B cell (primary cell): ENCODE measurements at regions not wholly inside any gene's neighbourhood (a gene's known extent, or its start where the extent isn't known, plus 50 kb on each side); places are given as distances from the start of the nearest gene placed in this dataset.
"Not testable (repeated sequence)": the region's sequence is repeated elsewhere in the genome, so short reads cannot be mapped to it uniquely, and the experiment has no call there.

Experiments used
- ATAC-seq: fragments of 200-7000 bp; cut with Tn5 transposase; one replicate; pipeline ENCODE4 v1.10.0; 2021; ENCODE audit warnings: low read depth, mild to moderate bottlenecking, moderate number of reproducible peaks, moderate library complexity
- CTCF ChIA-PET: fragments of 350-600 bp; sonication (Branson Sonifier 250); formaldehyde crosslinking; loops from one replicate; lab custom pipeline; 2021; ENCODE audit warnings: antibody characterized with exemption, inconsistent platforms; lab: Charles Lee
- POLR2A ChIA-PET: fragments of 350-600 bp; sonication (Branson Sonifier 250); formaldehyde crosslinking; loops from one replicate; lab custom pipeline; 2021; ENCODE audit warnings: antibody characterized with exemption; lab: Charles Lee
- DNase-seq: peaks from one replicate; pipeline ENCODE4 v3.0.0; 2013
- H2AFZ ChIP-seq: 2 replicates; pipeline ENCODE4 v1.6.1; 2012; ENCODE audit warnings: mild to moderate bottlenecking, low read depth, low read length; ENCODE audit not compliant: insufficient read depth, poor library complexity, severe bottlenecking
- H3K27ac ChIP-seq, 2 donors: 1 replicate in 1 of 2; 2 replicates in 1 of 2; pipeline ENCODE4 v1.5.1; 2012 to 2013; ENCODE audit warnings: low read length in 2 of 2, mild to moderate bottlenecking in 2 of 2, moderate library complexity in 1 of 2
- H3K27me3 ChIP-seq, 4 experiments: fragments of 200-600 bp in 1 of 4; sonication (generic) in 1 of 4; replicated peaks in 1 of 4; 1 replicate in 2 of 4; 2 replicates in 2 of 4; pipeline versions ENCODE4 v1.6.1 to v1.7.0; 2013 to 2016; ENCODE audit warnings: low read length in 3 of 4, mild to moderate bottlenecking in 2 of 4, mixed read lengths in 1 of 4, moderate library complexity in 1 of 4; ENCODE audit not compliant: insufficient read depth in 4 of 4, control insufficient read depth in 3 of 4; ENCODE audit errors: control extremely low read depth in 1 of 4
- H3K36me3 ChIP-seq, 2 experiments: replicated peaks in 1 of 2; 1 replicate in 1 of 2; 2 replicates in 1 of 2; pipeline versions ENCODE4 v1.6.1 to v1.7.1; 2013; ENCODE audit warnings: low read length in 1 of 2; ENCODE audit not compliant: insufficient read depth in 2 of 2, control insufficient read depth in 1 of 2; ENCODE audit errors: control extremely low read depth in 1 of 2, extremely low read depth in 1 of 2
- H3K4me1 ChIP-seq, 2 donors: fragments of 200-600 bp in 1 of 2; sonication (generic) in 1 of 2; 1 replicate in 1 of 2; 2 replicates in 1 of 2; pipeline versions ENCODE4 v1.5.1 to v1.6.1; 2013 to 2017; ENCODE audit warnings: low read length in 2 of 2; ENCODE audit not compliant: control insufficient read depth in 2 of 2, insufficient read depth in 2 of 2
- H3K4me2 ChIP-seq: replicated peaks from 2 replicates; pipeline ENCODE3; 2012; ENCODE audit warnings: mild to moderate bottlenecking, low read depth, low read length; ENCODE audit not compliant: poor library complexity, severe bottlenecking
- H3K4me3 ChIP-seq, 5 experiments: fragments of 200-600 bp in 1 of 5; sonication (generic) in 1 of 5; 1 replicate in 3 of 5; 2 replicates in 2 of 5; pipeline versions ENCODE4 v1.5.1 to v1.7.0; 2011 to 2016; ENCODE audit warnings: low read length in 4 of 5, mild to moderate bottlenecking in 4 of 5, low read depth in 2 of 5, control low read depth in 1 of 5, moderate library complexity in 1 of 5; ENCODE audit not compliant: insufficient read depth in 1 of 5; ENCODE audit errors: control extremely low read depth in 1 of 5, extremely low read depth in 1 of 5
- H3K79me2 ChIP-seq: fragments of 200-600 bp; sonication (generic); one replicate; pipeline ENCODE4 v1.6.0; 2016; ENCODE audit warnings: low read length; ENCODE audit not compliant: control insufficient read depth, insufficient read depth
- H3K9ac ChIP-seq: fragments of 200-600 bp; sonication (generic); 2 replicates; pipeline ENCODE4 v1.6.1; 2017; ENCODE audit warnings: mild to moderate bottlenecking, low read length, moderate library complexity
- H3K9me3 ChIP-seq, 3 donors: one replicate each; pipeline versions ENCODE4 v1.6.1 to v1.7.1; 2013; ENCODE audit warnings: low read length in 2 of 3; ENCODE audit not compliant: control insufficient read depth in 2 of 3, insufficient read depth in 1 of 3; ENCODE audit errors: control extremely low read depth in 1 of 3
- H4K20me1 ChIP-seq: 2 replicates; pipeline ENCODE4 v1.6.0; 2012; ENCODE audit warnings: mild to moderate bottlenecking, low read length; ENCODE audit not compliant: insufficient read depth, control insufficient read depth, poor library complexity, severe bottlenecking
- H3K27ac Mint-ChIP-seq: one replicate; pipeline ENCODE4 v1.8.0; 2021; ENCODE audit warnings: mixed read lengths
- H3K27me3 Mint-ChIP-seq: one replicate; pipeline ENCODE4 v1.8.0; 2021; ENCODE audit warnings: mixed read lengths
- H3K4me1 Mint-ChIP-seq: one replicate; pipeline ENCODE4 v1.8.0; 2021; ENCODE audit warnings: mixed read lengths
- H3K4me3 Mint-ChIP-seq: one replicate; pipeline ENCODE4 v1.8.0; 2021; ENCODE audit warnings: mixed read lengths
- H3K9me3 Mint-ChIP-seq: one replicate; pipeline ENCODE4 v1.8.0; 2022; ENCODE audit warnings: mixed read lengths; ENCODE audit not compliant: insufficient read depth
- CTCF ChIP-seq: fragments of 200-600 bp; IDR thresholded peaks from one replicate; pipeline ENCODE4 v1.8.0; 2022; ENCODE audit warnings: antibody characterized with exemption, mild to moderate bottlenecking
- EZH2 ChIP-seq: IDR thresholded peaks from 2 replicates; pipeline ENCODE4 v1.6.1; 2012; ENCODE audit warnings: borderline replicate concordance, low read depth, mild to moderate bottlenecking, moderate library complexity, low read length; ENCODE audit not compliant: insufficient read depth, poor library complexity, severe bottlenecking
- WGBS: methylation state at CpG from one replicate; pipeline ENCODE4 v1.1.5; 2013; ENCODE audit warnings: missing lambda C conversion rate; ENCODE audit not compliant: insufficient coverage; 5-methylcytosine and 5-hydroxymethylcytosine counted together
- intact Hi-C: fragments of 100-400 bp; cut with micrococcal nuclease; formaldehyde crosslinking; loops from one replicate; pipeline ENCODE4 v1.10.0; 2022

GRCh38 chr22:23473901-23474300 lies 106.2 kb downstream of the IGLL1 start:
- Histone ChIP-seq H2AFZ (no peak overlapping the region), H3K79me2 (no peaks in the 10 kb centered on the region), H3K27ac (no peak overlapping the region), H3K4me3 (no peak overlapping the region), H3K9me3 (no peaks in the 10 kb centered on the region), H3K36me3 (no peaks in the 10 kb centered on the region), H3K27me3 (no peaks in the 10 kb centered on the region), H3K4me2 (no peak overlapping the region), H3K4me1 (peaks cover 0 to 15% of the 10 kb centered on the region in 2 donors), H3K9ac (no peak overlapping the region), H4K20me1 (no peaks in the 10 kb centered on the region)
- ATAC-seq: no peak
- intact Hi-C loops: no loop called here
- POLR2A ChIA-PET: no interaction called here
- Mint-ChIP-seq H3K4me1 (peaks cover 23% of the 10 kb centered on the region), H3K4me3 (no peak overlapping the region), H3K9me3 (no peaks in the 10 kb centered on the region), H3K27ac (no peak overlapping the region), H3K27me3 (no peaks in the 10 kb centered on the region)
- CTCF ChIA-PET: no interaction called here
- no peak for DNase-seq
- TF ChIP-seq CTCF (no peak), EZH2 (no peak)
- WGBS: 98% methylated on average over 7 of the region's 8 CpGs

- H4K20me1 ChIP-seq, H3K9me3 ChIP-seq, H3K4me2 ChIP-seq, DNase-seq, H3K27me3 Mint-ChIP-seq, POLR2A ChIA-PET, H3K4me3 ChIP-seq, intact Hi-C loops, H3K27ac Mint-ChIP-seq, H3K9me3 Mint-ChIP-seq, H3K79me2 ChIP-seq, H3K27ac ChIP-seq, ATAC-seq, H3K27me3 ChIP-seq, H3K36me3 ChIP-seq, H3K9ac ChIP-seq, H3K4me3 Mint-ChIP-seq, H2AFZ ChIP-seq: not testable (repeated sequence)
- no CpG with 5 or more reads among the region's 7 CpGs for WGBS
- peaks cover 22% of the 10 kb centered on the region for H3K4me1 Mint-ChIP-seq
- CTCF ChIA-PET: interaction anchor here (0.6 kb wide), 1 partner anchor 18 kb away, joined by 3 read pairs; no protein-coding TSS in a partner anchor
- H3K4me1 ChIP-seq: peaks cover 0 to 15% of the 10 kb centered on the region in 2 donors
Observed at GRCh38 chr22:23472376-23472775, 107.7 kb downstream of the IGLL1 start.
